BLaER1 (cell line): ENCODE measurements at regions not wholly inside any gene's neighbourhood (a gene's known extent, or its start where the extent isn't known, plus 50 kb on each side); places are given as distances from the start of the nearest gene placed in this dataset.
"Not testable (repeated sequence)": the region's sequence is repeated elsewhere in the genome, so short reads cannot be mapped to it uniquely, and the experiment has no call there.

Source experiments
- H3K27ac ChIP-seq: shearing (Covaris generic); formaldehyde crosslinking; 2 replicates; pipeline ENCODE4 v1.8.1; 2022
- H3K27me3 ChIP-seq: shearing (Covaris generic); formaldehyde crosslinking; 2 replicates; pipeline ENCODE4 v1.8.1; 2022
- H3K36me3 ChIP-seq: shearing (Covaris generic); formaldehyde crosslinking; 2 replicates; pipeline ENCODE4 v1.8.1; 2022
- H3K4me1 ChIP-seq: shearing (Covaris generic); formaldehyde crosslinking; 2 replicates; pipeline ENCODE4 v1.8.1; 2022
- H3K4me2 ChIP-seq: shearing (Covaris generic); formaldehyde crosslinking; 2 replicates; pipeline ENCODE4 v1.8.1; 2022
- H3K4me3 ChIP-seq: shearing (Covaris generic); formaldehyde crosslinking; 2 replicates; pipeline ENCODE4 v1.8.1; 2022
- H3K9ac ChIP-seq: shearing (Covaris generic); formaldehyde crosslinking; 2 replicates; pipeline ENCODE4 v1.8.1; 2022
- H3K9me3 ChIP-seq: shearing (Covaris generic); formaldehyde crosslinking; 2 replicates; pipeline ENCODE4 v1.8.1; 2022
- H4K20me1 ChIP-seq: shearing (Covaris generic); formaldehyde crosslinking; 2 replicates; pipeline ENCODE4 v1.8.1; 2022

- not testable (repeated sequence) for H3K36me3 ChIP-seq, H3K4me3 ChIP-seq, H3K4me2 ChIP-seq, H4K20me1 ChIP-seq, H3K9ac ChIP-seq, H3K4me1 ChIP-seq, H3K27me3 ChIP-seq, H3K27ac ChIP-seq
- peaks cover 41% of the 10 kb centered on the region for H3K9me3 ChIP-seq
Observed at GRCh38 chr16:46382791-46383541, 238.2 kb downstream of the SHCBP1 start.

- H3K4me3 ChIP-seq, H4K20me1 ChIP-seq, H3K27me3 ChIP-seq, H3K27ac ChIP-seq, H3K4me1 ChIP-seq, H3K36me3 ChIP-seq, H3K4me2 ChIP-seq, H3K9ac ChIP-seq: not testable (repeated sequence)
- H3K9me3 ChIP-seq: peaks cover 33% of the 10 kb centered on the region
Observed at GRCh38 chr16:46382079-46382478, 239.1 kb downstream of the SHCBP1 start.

- not testable (repeated sequence) for H3K9ac ChIP-seq, H3K4me1 ChIP-seq, H3K27ac ChIP-seq, H4K20me1 ChIP-seq, H3K4me3 ChIP-seq, H3K36me3 ChIP-seq, H3K4me2 ChIP-seq, H3K27me3 ChIP-seq
- peaks cover 31% of the 10 kb centered on the region for H3K9me3 ChIP-seq
Observed at GRCh38 chr16:46381344-46381743, 239.8 kb downstream of the SHCBP1 start.
